Brain microvascular endothelial cell (primary cell): ENCODE measurements at regions not wholly inside any gene's neighbourhood (a gene's known extent, or its start where the extent isn't known, plus 50 kb on each side); places are given as distances from the start of the nearest gene placed in this dataset.

Experiments used
- DNase-seq: peaks from one replicate; pipeline ENCODE4 v3.0.0-alpha.2; 2020
- H3K27ac ChIP-seq: fragments of 250-450 bp; sonication (Bioruptor Pico); 2 replicates; pipeline ENCODE4 v1.5.1; 2020; ENCODE audit warnings: mild to moderate bottlenecking, moderate library complexity
- H3K27me3 ChIP-seq: fragments of 250-450 bp; sonication (Bioruptor Pico); replicated peaks from 2 replicates; pipeline ENCODE4 v1.5.1; 2020; ENCODE audit warnings: mild to moderate bottlenecking
- H3K36me3 ChIP-seq: fragments of 250-450 bp; sonication (Bioruptor Pico); replicated peaks from 2 replicates; pipeline ENCODE4 v1.5.1; 2020; ENCODE audit warnings: mild to moderate bottlenecking
- H3K4me3 ChIP-seq: 2 replicates; pipeline ENCODE4 v1.5.1; 2011; ENCODE audit warnings: low read depth, mild to moderate bottlenecking, control low read depth, low read length, moderate library complexity
- CTCF ChIP-seq: IDR thresholded peaks from 2 replicates; pipeline ENCODE4 v1.5.1; 2011; ENCODE audit warnings: low read depth, mild to moderate bottlenecking, moderate library complexity, low read length, control low read depth, inconsistent platforms; ENCODE audit errors: missing control alignments
- in situ Hi-C: cut with HindIII; loops from 2 replicates; pipeline ENCODE4 v1.10.0; 2017; ENCODE audit warnings: low sequenced_read_pairs, low pct_ligation_motif_present

GRCh38 chr21:31552826-31553225, 106.7 kb upstream of the SOD1 start:
- Histone ChIP-seq H3K36me3 (no peaks in the 10 kb centered on the region), H3K27ac (no peak overlapping the region), H3K4me3 (no peak overlapping the region), H3K27me3 (no peaks in the 10 kb centered on the region)
- TF ChIP-seq CTCF = no peak
- in situ Hi-C loops = no loop called here
- DNase-seq = no peak

- Histone ChIP-seq H3K27ac (no peak overlapping the region), H3K4me3 (no peak overlapping the region), H3K27me3 (no peaks in the 10 kb centered on the region), H3K36me3 (no peaks in the 10 kb centered on the region)
- in situ Hi-C loops = no loop called here
- TF ChIP-seq CTCF = no peak
- no peak for DNase-seq
Observed at GRCh38 chr21:31550070-31550469, 109.4 kb upstream of the SOD1 start.

GRCh38 chr21:31548688-31549087, 110.8 kb upstream of the SOD1 start:
- DNase-seq = no peak
- in situ Hi-C loops = no loop called here

GRCh38 chr21:31546443-31547170, 112.9 kb upstream of the SOD1 start:
- no peak overlapping the region for H3K27ac ChIP-seq
- no peaks in the 10 kb centered on the region for H3K27me3 ChIP-seq
- TF ChIP-seq CTCF = no peak
- DNase-seq = no peak
- no peaks in the 10 kb centered on the region for H3K36me3 ChIP-seq
- in situ Hi-C loops = no loop called here
- H3K4me3 ChIP-seq = no peak overlapping the region

More at GRCh38 chr21:31548688-31549087, 110.8 kb upstream of the SOD1 start:
- Histone ChIP-seq H3K36me3 (no peaks in the 10 kb centered on the region), H3K4me3 (no peak overlapping the region), H3K27ac (no peak overlapping the region), H3K27me3 (no peaks in the 10 kb centered on the region)
- peak; percentile 23 for TF ChIP-seq CTCF

- in situ Hi-C loops = no loop called here
- no peak for TF ChIP-seq CTCF
- H3K4me3 ChIP-seq = no peak overlapping the region
- H3K27me3 ChIP-seq = no peaks in the 10 kb centered on the region
- H3K36me3 ChIP-seq = no peaks in the 10 kb centered on the region
- no peak overlapping the region for H3K27ac ChIP-seq
- no peak for DNase-seq
Observed at GRCh38 chr21:31545036-31545435, 114.5 kb upstream of the SOD1 start.

- Histone ChIP-seq H3K36me3 (no peaks in the 10 kb centered on the region), H3K4me3 (no peak overlapping the region), H3K27me3 (no peaks in the 10 kb centered on the region), H3K27ac (no peak overlapping the region)
- DNase-seq = no peak
- in situ Hi-C loops = no loop called here
- TF ChIP-seq CTCF = no peak
Observed at GRCh38 chr21:31543191-31543590, 116.3 kb upstream of the SOD1 start.
